ENCODE measurements at regions not wholly inside any gene's neighbourhood (a gene's known extent, or its start where the extent isn't known, plus 50 kb on each side); places are given as distances from the start of the nearest gene placed in this dataset.

DNA sequence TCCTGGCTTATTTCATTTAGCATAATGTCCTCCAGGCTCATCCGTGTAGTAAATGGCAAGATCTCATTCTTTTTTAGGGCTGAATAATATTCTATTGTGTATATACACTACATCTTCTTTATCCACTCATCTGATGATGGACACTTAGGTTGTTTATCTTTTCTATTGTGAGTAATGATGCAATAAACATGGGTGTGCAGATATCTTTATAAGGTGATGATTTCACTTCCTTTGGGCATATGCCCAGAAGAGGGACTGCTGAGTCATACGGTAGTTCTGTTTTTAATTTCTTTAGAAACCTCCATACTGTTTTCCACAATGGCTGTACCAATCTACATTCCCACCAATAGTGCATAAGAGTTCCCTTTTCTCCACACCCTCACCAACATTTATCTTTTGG, 317.6 kb upstream of the CNKSR2 start:
- DNase-seq: no peak

DNA sequence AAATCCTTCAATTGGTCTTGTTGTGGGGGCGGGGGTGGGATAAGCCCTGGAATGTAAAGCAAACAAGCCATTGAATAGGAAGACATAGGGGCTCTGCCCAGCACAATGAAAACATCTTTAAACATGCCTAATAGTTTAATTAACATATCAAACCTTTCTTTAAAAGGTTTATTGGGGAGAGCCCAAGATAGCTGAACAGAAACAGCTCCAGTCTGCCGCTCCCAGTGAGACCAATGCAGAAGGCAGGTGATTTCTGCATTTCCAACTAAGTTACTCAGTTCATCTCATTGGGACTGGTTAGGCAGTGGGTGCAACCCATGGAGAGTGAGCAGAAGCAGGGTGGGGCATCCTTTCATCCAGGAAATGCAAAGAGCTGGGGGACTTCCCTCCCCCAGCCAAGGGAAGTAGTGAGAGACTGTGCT, 327.2 kb upstream of the CNKSR2 start:
- DNase-seq: no peak

DNA sequence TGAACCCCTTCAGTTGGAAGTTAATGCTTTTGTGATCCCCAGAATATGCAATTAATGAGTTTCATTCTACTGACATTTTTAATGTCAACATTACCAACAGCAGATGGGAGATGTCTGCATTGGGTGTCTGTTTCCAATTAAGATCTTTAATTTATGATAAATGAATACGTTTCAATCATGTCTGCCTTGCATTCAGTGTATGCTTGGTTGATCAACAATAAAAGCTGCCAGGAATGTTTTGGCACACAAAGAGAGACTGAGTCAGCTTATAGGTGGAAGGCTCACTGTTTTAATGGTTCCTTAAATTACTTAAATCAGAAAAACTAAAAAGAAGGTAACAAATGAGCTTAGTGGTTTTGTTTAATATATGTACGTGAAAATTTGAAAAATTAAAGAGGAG, 359.9 kb upstream of the CNKSR2 start:
- no peak for DNase-seq

DNA sequence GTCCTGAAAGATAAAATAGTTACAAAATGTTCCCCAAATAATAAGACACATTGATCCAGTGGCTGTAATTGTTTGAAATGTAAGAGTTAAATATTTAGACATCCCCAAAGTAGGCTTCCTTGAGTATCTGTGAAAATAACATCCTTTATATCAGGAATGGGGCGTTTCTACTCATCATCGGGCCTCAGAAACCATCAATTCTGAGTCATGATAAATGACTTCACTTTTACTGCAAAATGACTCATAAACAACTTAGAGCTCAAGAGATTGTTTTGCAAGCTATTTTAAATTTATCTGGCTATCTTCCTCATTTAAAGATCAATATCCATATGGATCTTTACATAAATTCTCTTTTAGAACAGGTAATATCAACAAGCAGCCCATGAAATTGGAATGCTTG, 369.4 kb upstream of the CNKSR2 start:
- DNase-seq: no peak

DNA sequence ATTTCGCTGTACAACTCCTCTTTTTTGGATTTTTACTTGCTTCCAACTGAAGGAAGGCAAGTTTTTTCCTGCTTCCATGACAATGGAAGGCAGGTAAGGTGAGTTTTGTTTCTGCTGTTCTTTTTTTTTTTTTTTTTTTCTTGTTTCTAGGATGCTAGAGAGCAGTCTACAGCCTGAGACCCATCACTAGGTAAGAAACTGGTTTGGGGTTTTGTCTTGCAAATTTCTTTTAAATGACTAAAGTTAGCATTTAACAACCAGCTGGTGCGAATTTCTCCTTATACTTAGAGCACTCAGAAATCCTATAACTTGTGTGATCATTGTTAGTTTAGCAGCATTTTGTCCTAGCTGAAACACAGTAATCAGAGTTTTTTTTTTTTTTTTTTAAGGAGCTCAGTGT, 378.4 kb upstream of the CNKSR2 start:
- no peak for DNase-seq

DNA sequence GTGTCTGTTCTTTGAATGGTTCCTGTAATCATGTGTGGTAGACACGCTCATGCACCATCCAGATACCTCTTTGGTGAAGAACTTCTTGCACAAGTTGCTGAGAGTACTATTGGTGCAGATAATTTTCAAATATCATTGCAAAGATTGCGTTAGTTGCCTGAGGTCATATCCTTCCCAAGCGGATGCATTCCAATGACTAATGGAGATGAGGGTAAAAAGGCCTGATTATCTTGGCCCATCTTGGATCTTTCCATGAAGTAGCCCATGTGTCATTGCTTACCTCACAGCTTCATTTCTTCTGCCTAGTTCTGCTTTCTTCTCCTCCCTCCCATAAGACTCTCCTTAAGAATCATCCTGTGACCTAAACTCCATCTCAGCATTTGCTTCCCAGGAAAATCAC, 384.9 kb upstream of the CNKSR2 start:
- no peak for DNase-seq

DNA sequence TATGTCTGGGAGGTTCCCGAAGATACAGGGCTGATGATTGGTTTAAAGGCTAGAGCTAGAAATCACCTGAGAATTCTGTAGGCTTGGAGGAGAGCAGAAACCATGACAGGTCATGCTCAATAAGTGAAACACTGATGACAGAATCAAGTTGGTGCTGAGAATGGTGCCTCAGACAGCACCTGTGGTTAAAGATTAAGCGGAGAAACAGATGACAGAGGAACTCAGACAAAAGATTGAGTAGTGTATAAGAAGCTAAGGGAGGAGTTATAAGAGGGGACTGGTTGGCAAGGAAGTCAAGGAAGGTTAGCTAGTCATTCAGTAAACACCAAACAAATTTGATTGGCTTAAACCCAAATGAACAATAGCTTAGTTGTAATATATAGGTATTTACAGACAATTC, 385.4 kb upstream of the CNKSR2 start:
- DNase-seq: no peak

DNA sequence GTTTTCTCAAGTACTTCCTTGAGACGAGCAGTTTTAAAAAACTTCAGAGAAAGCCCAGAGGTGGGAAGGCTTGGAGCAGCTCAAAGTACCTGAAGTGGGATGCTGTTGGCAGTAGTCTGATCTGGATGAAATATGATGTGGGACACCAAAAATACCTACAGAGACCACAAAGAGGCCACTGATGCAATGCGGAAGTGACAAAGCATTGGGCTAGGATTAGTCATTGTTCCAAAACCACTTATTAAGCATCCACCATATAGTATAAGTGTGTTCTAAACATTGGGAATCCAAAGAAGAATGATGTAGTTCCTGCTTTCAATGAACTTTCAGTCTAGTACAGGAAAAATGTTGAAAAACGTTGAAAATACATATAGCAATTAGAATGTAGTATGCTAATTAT, 386.1 kb upstream of the CNKSR2 start:
- DNase-seq: no peak

DNA sequence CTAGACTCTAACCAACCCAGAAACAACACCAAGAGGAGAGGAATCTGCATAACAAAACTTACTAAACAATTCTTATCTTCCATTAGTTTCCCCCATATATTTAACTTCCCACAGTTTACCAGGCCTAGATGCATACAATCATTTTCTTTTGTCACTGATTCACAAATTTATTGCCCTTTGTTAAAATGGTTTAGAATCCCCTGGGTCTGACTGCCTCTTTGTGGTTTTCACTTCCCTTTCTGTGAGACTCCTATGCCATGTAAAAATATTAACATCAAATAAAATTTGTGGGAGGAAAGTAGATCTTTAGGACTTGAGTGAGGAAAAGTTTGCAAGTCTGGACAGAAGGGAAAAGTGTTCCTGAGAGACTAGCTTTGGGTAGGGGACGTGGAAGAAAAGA, 393.8 kb upstream of the CNKSR2 start:
- DNase-seq: no peak

DNA sequence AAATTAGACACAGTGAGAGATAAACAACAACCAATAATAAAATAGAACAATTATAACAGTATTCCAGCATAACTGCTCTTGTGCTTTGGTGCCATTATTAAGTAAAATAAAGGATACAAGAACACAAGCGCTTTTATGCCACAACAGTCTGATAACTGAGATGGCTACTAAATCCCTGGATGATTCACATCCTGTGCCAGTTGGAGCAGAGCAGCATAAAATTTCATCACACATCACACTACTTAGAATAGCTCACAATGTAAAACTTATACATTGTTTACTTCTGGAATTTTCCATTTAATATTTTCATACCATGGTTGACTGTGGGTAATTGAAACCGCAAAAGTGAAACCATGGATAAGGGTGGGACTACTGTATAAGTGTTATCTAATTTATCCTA, 399.9 kb upstream of the CNKSR2 start:
- no peak for DNase-seq

DNA sequence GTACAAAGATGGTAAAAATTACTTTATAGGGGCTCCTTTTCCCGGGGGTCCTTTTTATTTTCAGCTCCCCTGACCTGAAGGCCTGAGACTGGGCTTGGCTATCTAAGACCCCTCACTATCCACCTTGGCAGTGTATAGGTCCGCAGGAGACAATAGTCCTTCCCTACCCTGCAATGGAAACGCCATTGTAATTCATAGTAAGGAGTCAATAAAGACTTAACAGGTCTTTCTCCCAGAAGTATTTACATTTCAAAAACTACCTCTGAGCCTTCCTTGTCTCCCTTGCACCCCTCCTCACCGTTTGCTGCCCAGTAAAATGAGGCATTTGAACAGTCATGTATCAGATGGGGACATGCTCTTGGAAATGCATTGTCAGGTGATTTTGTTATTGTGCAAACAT, 401.2 kb upstream of the CNKSR2 start:
- no peak for DNase-seq

DNA sequence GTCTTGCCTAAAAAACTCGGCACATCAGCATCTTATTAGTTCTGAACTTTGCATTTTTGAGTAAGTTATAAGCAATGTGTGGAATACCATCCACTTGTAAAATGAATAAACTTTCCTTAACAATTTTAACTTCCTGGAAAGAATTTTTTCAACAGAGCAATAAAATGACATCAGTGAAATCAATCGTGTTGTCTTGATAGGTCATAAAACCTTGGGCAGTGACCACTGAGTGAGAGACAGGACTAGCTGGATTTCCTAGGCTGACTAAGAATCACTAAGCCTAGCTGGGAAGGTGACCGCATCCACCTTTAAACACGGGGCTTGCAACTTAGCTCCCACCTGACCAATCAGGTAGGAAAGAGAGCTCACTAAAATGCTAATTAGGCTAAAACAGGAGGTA, 403.0 kb upstream of the CNKSR2 start:
- no peak for DNase-seq

DNA sequence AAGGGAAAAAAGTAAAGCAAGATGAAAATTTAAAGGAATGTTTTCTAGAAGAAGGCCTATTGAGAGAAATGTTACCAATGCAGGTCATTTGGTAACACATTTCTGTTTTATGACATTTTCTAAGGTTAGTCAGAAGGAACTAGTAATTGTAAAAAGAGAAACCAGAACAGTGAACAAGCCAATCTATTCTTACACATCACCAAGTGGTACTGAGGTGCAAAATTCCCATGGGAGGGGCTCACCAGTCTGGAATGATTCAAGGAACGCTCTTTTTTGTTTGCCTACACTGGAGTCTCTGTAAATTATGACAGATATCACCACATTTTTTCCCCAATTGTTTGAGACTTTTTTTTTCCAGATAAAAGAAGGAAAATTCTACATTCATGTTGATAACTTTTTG, 404.7 kb upstream of the CNKSR2 start:
- no peak for DNase-seq

DNA sequence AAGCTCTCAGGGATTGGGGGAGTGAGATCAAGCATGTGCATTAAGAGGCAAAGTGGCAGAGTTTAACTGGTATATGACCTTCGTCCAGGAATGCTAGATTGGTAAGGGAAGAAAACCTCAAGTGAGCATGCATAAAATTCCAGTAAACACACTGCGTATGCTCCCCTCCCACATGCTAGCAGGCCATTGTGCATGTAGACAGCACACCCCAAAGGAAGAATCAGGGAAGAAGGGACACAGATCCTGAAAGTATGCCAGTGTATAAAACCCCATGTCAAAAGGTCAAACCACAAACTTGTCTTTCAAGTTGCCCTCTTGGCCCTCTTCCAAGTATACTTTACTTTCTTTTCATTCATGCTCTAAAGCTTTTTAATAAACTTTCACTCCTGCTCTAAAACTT, 405.2 kb upstream of the CNKSR2 start:
- DNase-seq: no peak

DNA sequence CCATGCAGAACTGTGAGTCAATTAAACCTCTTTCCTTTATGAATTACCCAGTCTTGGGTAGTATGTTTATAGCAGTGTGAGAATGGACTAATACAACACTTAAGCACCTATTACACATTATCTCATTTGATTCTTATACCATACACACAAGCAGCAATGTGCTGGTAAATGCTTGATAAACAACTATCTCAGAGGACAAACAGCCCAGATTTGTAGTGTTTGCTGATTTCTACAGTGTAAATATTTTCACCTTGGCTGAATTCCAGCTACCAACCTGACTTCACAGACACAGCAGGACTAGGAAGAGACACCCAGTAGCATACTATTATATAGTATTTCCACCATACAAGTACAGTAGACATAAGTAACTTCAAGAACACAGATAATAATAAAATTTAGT, 406.5 kb upstream of the CNKSR2 start:
- no peak for DNase-seq

DNA sequence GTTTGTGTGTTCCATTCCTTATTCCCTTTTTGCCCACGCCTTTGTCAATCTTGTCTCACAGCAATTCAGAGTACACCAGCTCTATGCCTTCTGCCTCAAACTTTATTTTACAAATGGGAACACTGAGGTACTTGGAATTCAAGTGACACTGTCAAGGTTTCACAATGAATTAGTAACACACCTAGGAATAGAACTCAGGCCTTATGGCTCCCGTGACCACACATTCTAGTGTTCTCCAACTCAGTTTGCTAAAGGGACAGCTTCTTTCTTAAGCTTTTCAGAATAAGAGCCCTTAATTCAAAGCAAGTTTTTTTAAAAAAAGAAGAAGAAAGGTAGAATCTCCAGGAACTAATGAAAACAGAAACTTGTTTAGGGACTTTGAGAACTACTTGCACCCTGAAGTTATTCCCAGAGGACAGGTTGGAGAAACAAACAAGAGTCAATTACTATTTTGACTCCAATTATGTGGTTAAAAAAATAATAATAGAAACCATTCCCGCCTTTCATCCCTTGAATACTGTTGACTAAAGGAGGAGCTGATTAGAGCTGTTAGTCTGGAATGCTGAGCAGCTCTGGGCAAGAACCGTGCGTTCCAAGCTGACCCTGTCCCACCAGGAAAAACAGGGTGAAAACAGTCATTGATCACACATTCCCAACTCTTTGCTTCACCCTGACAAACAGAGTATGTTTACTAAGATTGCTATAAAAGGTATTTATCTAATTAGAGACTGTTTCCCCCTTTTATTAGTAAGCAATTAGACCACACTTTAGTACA, 408.8 kb upstream of the CNKSR2 start:
- no peak for DNase-seq

DNA sequence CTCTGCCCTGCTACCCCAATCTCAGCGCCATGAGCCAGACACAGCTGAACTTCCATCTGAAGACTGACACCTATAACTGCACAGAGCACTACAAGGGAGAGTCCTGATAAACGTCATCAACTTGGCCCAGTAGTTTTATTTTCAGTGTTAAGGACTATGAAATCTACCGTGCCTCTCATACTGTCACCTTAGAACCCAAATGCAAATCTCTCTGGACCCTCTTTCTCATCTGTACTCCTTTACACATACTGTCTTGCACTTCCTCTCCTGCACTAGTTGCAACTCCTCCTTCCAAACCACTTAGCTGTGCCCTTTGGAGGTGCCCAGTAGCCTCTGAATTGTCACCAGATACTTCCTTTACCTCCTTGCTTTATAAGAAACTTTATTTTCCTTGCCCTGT, 420.2 kb upstream of the CNKSR2 start:
- DNase-seq: no peak

DNA sequence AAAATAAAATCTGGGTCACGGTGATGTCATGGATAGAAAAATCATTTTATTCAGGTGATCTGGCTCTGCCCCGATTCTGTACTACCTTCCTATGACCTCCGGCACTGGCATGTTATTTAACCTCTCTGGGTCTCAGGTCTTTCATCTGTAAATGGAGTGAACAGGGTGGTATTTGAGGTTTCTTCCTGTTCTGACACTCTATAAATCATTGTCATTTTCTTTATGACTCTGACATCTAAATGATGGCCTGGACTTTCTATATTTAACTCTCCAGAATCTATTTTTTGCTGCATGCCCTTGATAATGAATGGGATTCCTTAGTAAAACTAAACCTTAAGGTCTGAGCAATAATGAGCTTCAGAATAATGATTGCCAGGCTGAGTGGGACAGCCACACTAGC, 422.0 kb upstream of the CNKSR2 start:
- DNase-seq: no peak

DNA sequence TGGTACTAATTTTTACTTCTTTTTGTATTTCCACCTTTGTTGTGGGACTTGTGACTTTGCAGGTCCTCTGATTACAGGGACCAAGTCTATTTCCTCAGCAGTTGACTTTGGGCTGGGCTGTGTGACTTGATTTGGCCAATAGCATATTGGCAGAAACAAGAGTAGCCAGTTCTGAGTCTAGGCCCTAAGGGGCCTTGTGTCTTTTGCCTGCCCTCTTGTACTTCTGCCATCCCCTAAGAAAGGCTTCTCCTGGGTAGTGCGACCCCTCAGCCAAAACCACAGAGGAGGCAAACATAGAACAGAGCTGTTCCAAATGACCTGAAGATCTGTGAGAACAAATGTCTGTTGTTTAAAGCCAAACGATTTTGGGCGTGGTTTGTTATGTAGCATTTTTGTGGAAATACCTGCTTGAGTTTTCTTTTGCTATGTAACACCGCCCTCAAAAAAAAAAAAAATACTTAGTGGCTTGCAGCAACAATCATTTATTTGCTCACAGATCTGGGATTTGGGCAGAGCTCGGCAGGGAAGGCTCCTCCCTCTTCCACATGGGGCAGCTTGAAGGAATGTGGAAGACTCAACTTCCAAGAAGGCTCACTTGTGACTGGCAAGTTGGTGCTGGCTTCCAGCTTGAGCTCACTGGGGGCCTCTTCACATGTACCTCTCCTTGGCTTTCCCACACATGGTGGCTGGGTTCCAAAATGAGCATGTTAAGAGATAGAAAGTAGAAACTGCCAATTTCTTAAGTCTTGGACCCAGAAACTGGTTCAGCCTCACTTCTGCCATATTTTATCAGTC, 423.0 kb upstream of the CNKSR2 start:
- no peak for DNase-seq

DNA sequence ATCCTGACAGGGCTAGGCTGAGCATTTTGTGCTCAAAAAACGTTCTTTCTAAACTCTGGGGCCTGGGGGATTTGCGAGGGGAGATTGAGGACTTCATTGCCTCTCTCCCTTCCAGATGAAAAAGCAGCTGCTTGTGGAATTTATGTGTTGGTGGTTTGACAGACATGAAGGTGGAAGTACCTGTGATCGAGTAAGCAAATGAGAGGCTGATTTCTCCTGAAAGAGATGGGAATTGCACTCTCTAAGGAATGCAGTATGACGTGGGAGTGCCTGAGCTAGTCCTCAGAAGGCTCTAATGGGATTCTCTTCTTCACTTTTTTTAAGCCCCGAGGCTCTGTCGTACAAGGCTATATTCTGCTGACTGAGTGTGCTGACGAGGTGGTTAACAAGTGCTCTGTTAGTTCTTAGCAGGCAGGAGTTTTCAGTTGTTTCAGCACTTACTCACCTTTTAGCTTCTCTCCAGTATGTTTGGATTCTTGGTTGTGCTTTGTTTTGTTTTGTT, 426.8 kb upstream of the CNKSR2 start:
- no peak for DNase-seq

DNA sequence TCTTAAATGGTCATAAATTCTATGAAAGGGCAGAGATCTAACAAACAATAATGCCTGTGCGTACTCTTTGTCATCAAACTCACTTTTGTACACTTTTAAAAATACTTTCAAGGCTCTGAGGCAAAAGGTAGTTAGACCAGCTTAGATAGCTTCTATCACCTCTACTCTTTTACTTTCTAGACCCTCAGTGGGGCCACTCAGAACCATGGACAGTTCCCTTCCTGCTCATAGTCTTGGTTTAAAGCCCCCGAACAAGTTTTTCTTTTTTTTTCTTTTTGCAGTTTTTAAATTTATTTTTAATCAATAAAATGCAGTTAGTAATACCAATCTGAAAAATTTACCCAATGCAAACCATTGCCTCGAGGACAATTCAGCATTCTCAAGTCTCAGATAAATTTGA, 460.5 kb upstream of the CNKSR2 start:
- no peak for DNase-seq

DNA sequence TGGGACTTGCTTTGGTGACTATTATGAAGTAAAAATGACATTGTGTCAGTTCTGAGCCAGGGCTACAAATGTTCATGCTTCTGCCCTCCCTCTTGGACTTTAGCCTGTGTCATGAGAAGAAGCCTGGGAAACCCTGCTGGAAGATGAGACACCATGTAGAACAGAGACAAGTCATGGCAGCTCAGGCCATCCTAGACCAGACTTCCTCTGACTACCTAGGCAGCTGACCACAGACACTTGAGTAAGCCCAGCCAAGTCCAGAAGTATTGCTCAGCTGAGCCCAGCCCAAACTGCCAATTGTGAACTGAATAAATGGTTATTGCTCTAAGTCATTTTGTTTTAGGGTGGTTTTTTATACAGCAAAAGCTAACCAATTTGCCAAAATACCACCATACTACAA, 467.6 kb upstream of the CNKSR2 start:
- no peak for DNase-seq

DNA sequence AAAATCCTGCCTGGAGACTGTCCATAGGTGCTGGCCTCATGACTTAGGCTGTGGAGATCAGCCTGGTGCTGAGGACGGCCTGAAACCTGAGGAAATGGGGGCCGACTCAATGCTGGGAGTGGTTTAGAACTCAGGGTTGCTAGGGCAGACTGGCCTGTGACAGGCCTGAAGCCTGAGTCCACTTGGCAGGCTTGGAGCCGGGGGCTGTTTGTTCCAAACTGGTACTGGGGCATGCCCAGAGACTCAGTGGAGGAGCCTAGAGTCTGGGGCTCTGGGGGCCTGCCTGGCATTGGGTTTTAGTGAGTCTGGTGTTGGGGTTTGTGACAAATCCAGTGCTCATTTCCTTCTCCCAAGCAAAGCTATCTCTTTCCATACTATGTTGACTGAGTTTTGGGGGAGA, 489.7 kb upstream of the CNKSR2 start:
- no peak for DNase-seq

DNA sequence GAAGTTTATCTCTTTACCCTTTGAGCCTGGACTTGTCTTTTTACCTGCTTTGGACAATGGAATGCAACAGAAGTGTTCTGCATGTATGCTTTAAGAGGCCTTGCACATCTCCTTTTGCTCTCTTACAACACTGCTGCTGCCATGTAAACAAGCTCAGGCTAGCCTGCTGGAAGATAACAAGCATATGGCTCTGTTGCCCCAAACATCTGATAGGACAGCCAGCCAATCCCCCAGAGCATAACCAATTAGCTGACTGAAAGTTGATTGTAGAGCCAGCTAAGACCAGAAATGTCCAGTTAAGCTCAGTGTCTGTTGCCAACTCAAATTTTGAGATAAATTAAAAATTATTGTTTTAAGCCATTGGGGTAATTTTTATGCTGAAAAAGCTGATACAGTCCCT, 510.6 kb upstream of the CNKSR2 start:
- no peak for DNase-seq

DNA sequence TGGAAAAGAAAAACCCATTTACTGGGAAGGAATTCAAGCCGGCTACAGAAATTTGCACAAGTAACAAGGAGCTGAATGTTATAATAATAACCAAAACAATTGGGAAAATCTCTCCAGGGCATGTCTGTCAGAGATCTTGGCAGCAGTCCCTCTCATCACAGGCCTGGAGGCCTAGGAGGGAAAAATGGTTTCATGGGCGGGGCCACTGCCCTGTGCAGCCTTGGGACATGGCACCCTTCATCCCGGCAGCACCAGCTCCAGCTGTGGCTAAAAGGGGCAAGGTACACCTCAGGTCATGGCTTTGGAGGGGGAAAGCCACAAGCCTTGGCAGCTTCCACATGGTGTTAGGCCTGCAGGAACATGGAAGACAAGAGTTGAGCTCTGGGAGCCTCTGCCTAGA, 513.1 kb upstream of the CNKSR2 start:
- DNase-seq: no peak

Measured in activated CD8-positive, alpha-beta memory T cell treated with anti-CD3 and anti-CD28 coated beads, Interleukin-2, amount 50 U/mL, for 48 hours (primary cell).